Skeletal muscle cell (primary cell): ENCODE measurements at regions not wholly inside any gene's neighbourhood (a gene's known extent, or its start where the extent isn't known, plus 50 kb on each side); places are given as distances from the start of the nearest gene placed in this dataset.
A peak's percentile ranks its signal among the peaks of the same experiment; 100 is the strongest.
"Not testable (repeated sequence)": the region's sequence is repeated elsewhere in the genome, so short reads cannot be mapped to it uniquely, and the experiment has no call there.

Experiments
- DNase-seq: peaks from one replicate; pipeline ENCODE4 v3.0.0-alpha.2; 2010; ENCODE audit warnings: low read depth
- H3K4me3 ChIP-seq: 2 replicates; pipeline ENCODE4 v1.5.1; 2011; ENCODE audit warnings: low read depth, mild to moderate bottlenecking, control low read depth, low read length, moderate library complexity

DNA sequence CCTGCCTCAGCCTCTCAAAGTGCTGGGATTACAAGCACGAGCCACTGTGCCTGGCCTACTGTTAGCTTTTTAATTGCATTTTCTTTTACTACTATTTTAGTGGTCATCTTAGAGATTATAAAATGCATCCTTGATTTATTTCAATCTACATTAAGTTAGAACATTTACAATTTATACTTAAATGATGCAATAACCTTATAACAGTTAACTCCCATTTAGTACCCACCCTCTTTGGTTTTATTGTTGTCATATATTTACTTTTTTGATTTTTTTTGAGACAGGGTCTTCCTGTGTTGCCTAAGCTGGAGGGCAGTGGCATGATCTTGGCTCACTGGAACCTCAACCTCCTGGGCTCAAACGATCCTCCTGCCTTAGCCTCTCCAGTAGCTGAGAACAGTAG is 77.3 kb downstream of the PPCDC start:
- no peak for DNase-seq
- H3K4me3 ChIP-seq: no peak overlapping the region

DNA sequence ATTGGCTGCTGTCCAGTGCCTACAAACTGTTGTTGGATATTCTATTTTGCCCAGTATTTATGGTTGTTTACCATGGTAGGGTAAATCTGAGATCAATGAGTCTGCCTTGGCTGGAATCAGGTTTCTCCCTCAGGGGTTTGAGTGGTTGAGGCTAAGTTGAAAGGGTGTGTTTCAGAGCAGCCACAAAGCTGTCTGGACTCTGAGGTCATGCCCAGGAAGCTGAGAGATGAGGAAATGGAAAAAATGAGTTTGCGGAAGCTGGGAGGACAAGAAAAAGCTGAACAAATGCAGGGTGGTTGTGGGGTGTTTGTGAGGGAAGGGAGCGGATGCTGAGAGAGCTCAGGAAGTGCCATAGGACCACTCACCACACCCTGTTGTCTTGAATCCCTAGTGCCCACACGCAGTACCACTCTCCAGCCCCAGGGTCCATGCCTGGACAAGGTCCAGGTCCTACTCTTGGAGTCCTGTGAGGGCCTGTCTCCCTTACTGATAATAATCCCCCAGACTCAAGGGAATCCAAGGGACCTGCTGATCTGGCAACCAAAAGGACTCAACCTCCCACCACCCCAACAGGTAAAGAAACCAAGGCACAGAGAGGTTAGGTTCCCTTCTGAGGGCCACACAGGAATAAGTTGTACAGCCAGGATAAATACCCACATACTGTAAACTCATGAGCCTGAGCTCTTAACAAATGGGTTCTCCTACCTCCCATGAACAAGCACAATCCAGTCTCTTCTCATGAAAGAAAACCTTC is 81.6 kb downstream of the PPCDC start:
- peak; percentile 84 for DNase-seq
- H3K4me3 ChIP-seq: no peak overlapping the region

DNA sequence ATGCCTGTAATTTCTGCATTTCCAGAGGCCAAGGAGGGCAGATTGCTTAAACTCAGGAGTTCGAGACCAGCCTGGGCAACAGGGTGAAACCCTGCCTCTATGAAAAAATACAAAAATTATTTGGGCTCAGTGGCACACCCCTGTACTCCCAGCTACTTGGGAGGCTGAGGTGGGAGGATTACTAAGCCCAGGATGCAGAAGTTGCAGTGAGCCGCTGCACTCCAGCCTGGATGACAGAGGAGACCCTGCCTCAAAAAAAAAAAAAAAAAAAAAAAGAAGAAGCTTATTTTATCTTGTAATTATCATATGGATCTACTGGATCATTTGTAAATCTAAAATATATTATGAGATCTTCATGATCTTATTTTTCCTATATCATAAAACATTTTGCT is 84.1 kb downstream of the PPCDC start:
- no peak for DNase-seq
- H3K4me3 ChIP-seq: no peak overlapping the region

DNA sequence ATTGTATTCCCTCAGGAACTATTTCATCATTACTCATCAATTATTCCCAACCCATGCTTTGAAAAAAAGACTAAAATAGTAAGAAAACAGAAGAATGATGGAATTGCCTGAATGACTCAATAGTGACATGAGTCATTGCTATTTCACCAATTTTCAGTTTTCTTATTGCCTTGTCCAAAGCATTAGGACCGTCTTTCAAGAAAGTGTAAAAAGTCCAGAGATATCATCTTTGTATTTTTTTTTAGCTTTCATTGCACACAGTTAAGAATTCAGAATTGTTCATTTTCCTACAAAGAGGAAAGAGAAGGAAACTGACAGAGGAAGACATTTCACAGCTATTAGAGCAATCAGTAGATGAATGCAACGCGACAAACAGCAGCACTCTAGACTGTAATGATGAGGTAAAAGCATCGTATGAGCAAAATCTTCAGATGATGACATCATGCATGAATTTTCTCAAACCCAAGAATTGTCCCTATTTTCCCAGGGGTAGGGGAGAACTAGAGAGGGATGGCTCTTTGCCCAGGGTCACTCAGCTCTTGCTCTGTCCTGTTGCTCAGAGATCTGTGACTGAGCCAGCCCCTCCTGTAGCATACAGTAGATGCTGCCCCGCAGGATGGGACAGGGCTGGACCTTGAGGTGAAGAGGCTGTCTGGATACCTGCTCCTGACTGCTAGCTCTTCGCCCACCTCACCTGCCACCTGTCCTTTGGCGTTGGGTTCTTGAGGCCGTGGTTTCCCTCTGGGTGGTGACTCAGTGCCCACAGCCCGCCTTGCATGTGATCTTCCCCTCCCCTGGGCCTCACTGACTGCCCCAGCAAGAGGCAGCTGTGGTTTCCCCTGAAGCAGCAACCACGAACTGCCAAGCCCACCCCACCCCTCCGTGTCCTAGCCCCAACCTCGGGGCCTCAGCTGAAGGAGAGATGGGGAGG is 84.8 kb downstream of the PPCDC start:
- no peak overlapping the region for H3K4me3 ChIP-seq
- peak; percentile 80 for DNase-seq

DNA sequence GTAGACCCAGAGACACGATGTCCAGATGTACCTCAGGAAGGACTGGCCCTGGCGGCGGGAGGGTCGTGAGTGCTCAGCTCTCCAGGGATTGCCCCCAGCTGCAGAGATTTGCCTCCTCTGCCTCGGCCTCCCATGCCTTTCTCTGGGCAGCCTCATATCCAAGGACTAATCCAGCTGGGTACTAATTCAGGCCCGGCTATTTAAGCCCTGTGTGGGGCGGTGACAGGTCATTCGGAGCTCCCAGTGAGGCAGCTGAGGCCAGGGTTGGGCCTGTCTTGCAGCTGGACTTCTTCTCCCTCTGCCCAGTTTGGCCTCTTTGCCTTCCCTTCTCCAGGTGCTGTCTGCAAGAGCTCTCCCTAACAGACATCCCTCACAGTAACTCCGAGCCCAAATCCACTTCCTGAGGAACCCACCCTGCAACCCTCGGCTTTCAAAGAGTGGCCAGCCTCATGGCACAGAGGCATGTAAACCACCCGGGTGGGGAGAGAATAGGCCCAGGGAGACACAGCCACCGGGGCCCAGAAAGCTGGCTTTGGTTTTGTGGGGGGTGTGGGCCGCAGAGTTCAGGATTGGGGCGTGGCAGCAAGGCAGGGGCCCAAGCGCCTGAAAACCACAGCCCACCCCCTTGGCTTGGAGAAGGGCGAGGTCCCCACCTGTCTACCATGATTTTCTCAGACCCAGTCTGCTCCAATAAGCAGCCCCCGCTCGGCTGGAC is 85.8 kb downstream of the PPCDC start:
- H3K4me3 ChIP-seq: no peak overlapping the region
- no peak for DNase-seq

DNA sequence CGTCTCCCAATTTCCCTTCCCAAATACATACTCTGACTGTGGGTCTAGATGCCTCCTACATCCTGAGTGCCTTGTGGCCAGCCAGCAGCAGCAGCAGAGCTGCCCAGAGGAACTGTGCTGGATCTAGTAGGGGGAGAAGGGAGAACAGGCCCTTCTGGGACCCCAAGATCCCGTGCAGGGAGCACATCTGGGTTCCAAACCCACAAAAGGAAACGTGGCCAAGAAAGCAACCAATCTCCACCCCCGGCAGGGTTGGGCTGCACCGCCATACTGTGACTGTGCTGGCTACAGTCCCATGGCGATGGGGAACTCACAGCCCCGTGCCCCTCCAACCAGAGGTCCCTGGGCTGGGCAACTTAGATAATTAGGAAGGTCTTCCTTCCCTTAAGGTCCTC is 86.3 kb downstream of the PPCDC start:
- no peak overlapping the region for H3K4me3 ChIP-seq

DNA sequence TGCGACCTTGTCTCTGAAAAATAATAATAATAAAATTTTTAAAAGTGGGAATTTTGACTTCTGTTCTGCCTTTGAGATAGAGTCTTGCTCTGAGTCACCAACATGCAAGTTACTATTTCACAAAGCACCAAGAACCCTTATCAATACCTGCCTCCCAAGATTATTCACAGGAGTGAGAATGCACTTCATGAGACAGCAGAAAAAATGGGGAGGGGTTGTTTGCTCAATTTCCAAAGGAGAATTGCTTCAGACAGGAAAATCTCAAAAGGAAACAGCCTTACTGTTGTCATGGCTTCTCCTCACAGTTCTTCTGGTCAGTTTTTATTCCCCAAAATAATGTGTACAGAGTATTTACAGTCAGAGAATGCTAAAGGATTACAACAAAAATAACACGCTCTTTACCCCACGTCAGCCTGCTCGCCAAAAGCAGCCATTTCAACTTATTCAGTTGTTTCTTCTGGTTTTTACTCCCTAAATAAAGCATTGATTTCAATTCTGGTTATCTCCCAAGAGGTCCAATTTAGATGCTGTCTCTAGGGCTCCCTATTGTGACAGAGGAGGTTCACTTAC is 89.0 kb downstream of the PPCDC start:
- no peak for DNase-seq
- no peak overlapping the region for H3K4me3 ChIP-seq

More for the DNA sequence above, 86.3 kb downstream of the PPCDC start:
- DNase-seq: no peak

DNA sequence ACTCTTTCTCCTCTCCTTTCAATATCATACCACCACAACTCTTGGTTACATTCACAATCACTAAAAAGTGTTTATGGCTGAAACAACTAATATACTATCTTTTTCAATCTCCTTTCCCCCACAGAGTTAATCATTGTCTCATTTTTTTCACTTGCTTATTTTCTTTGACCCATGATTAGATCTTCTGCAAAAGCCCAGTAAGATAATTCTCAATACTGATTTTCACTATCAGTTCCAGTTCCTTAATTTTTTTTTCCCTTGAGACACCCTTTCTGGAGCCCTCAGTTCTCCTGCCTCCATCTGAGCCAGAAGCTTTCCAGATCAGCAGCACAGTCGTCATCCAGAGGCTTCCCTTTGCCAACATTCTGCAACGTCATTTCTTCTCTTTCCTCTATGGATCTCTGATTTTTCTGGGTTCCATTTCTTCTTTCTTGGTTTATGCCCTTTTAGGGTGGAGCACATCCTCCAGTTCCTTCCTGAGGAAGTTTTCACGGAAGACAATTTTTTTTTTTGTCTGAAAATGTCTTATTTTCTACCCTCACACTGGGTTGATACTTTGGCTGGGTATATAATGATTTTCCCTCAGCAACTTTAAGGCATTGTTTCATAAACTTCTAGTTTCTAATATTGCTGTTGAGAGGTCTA is 88.7 kb upstream of the C15orf39 start:
- no peak overlapping the region for H3K4me3 ChIP-seq
- DNase-seq: no peak

DNA sequence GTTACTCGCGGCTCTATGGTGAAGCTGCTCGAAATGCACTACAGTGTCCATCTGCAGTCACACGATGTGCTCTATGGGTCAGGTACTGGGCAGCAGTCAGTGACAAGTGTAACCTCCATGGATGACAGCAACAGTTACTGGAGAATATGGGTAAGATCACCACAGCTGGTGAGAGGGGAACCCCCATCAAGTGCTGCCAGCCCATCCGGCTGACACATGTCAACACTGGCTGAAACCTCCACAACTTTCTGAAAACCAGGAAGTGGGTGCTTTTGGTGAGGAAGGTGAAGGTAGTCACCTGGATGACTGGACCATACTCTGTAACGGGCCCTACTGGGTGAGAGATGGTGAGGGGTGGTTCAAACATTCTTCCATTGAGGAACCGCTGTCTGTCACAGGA is 87.4 kb upstream of the C15orf39 start:
- no peak for DNase-seq
- no peak overlapping the region for H3K4me3 ChIP-seq

DNA sequence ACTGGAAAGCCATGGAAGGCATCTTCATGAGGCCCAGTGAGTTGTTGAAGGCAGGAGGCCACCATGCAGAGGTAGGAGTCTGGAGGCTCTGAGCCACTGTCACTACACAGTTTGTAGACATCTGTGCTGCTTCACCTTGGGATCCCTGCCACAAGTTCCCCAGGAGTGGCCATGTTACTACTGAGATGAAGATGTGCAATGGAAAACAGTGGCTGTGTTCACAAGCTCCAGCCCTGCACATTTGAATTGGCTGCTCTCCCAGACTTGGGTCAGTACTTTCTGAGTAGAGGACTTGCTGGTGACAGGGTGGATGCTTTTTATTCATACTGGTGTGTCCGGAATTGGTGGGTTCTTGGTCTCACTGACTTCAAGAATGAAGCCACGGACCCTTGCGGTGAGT is 86.9 kb upstream of the C15orf39 start:
- DNase-seq: no peak
- no peak overlapping the region for H3K4me3 ChIP-seq

DNA sequence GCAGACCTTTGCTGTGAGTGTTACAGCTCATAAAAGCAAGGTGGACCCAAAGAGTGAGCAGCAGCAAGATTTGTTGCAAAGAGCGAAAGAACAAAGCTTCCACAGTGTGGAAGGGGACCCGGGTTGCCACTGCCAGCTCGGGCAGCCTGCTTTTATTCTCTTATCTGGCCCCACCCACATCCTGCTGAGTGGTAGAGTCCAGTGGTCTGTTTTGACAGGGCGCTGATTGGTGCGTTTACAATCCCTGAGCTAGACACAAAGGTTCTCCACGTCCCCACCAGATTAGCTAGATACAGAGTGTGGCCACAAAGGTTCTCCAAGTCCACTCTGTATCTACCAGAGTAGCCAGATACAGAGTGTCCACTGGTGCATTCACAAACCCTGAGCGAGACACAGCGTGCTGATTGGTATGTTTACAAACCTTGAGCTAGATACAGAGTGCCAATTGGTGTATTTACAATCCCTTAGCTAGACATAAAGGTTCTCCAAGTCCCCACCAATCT is 86.2 kb upstream of the C15orf39 start:
- H3K4me3 ChIP-seq, DNase-seq: not testable (repeated sequence)

DNA sequence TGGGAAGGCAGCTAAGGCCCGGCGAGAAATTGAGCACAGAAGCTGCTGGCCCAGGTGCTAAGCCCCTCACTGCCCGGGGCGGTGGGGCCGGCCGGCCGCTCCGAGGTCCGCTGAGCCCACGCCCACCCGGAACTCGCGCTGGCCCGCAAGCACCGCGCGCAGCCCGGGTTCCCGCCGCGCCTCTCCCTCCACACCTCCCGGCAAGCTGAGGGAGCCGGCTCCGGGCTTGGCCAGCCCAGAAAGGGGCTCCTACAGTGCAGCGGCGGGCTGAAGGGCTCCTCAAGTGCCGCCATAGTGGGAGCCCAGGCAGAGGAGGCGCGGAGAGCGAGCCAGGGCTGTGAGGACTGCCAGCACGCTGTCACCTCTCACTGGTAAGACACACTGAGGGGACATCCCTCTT is 85.5 kb upstream of the C15orf39 start:
- H3K4me3 ChIP-seq, DNase-seq: not testable (repeated sequence)

DNA sequence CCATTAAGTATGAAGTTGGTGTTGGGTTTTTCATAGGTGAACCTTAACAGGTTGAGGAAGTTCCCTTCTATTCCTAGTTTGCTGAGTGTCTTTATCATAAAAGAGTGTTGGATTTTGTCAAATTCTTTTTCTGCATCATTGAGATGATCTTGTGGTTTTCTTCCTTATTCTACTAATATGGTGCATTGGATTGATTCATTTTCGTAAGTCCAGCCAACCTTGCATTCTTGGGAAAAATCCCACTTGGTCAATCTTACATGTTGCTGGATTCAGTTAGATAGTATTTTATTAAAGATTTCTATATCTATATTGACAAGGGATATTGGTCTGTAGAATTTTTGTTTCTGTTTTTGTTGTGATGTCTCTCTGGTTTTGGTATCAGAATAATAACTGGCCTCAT is 83.7 kb upstream of the C15orf39 start:
- no peak overlapping the region for H3K4me3 ChIP-seq
- no peak for DNase-seq

DNA sequence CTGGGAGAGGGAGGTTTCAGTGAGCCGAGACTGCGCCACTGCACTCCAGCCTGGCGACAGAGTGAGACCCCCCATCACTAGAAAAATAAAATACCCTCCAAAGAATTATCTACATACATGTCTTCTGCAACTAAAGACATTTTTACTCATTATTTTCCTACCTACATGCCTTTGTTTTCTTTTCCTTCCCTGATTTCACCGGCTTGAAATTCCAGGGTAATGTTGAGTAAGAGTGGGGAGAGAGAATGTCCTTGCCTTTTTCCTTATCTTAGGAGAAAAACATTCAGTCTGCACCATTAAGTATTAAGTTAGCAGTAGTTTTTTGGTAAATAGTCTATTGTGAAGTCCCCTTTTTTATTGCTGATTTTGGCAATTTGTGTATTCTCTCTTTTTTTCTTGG is 82.4 kb upstream of the C15orf39 start:
- not testable (repeated sequence) for H3K4me3 ChIP-seq, DNase-seq

DNA sequence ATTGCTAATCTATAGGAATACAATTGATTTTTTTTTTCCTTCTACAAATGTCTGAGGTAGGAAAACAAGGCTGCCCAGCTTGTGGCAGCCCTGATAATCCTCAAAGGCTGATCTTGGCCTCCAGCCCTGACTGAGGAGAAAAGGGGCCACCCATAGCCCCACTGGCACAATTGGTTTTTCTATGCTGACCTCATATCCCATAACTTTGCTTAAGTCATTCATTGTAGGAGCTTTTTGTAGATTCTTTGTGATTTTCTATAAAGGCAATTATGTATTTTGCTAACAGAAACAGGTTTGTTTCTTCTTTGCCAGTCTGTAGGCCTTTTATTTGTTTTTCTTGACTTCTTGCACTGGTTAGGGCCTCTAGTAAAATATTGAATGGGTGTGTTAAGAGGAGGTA is 80.2 kb upstream of the C15orf39 start:
- no peak for DNase-seq
- no peak overlapping the region for H3K4me3 ChIP-seq

DNA sequence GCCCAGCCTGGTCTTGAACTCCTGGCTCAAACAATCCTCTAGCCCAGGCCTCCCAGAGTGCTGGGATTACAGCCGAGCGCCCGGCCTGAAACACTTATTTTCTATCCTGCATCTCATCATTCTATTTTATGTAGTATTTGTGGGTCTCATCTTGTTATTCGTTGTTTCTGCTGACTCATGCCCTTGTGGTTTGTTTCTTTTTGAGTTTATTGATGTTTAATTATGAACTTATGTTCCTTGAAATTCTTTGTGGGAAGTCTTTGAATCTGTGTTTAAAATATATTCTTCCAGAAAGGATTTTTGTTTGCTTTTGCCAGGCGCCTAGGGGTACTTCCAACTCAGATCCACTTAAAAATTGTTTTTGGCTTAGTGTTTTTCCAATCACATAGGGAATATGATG is 78.3 kb upstream of the C15orf39 start:
- no peak for DNase-seq
- H3K4me3 ChIP-seq: no peak overlapping the region

DNA sequence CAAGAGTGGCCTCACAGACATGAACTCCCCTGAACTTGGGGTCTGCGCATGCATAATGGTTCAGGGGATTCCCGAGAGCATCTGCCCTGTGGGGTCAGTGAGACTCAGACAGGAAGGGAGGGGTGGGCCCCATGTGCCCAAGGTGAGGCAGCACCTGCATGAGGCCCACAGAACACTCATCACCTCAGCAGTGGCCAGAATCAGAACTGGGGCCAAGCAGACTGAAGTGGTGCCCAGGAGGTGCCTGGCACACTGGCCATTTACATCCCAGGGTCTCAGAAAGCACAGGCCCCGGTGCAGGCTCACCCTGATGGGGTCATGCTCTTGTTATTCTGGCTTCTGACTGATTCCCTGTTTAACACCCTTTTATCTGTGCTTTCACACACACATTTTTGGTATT is 77.4 kb upstream of the C15orf39 start:
- H3K4me3 ChIP-seq, DNase-seq: not testable (repeated sequence)

DNA sequence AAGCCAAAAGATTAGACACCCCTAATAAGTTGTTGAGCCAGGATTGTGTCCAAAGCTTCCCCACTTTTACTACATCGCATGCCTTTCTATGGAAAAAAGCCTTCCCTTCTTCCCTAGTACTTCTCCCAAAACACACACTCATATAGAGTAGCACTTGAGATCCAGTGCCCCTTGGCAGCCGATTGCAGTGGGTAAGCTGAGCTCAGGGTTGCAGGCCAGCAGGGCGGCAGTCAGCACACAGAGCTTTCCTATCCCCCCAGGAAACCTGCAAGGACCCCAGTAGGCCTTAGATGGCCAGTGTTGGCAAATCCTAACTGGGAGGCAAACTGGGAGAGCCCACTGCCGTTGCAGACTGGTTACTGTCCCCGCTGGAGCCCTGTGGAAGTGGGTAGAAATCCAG is 75.7 kb upstream of the C15orf39 start:
- no peak for DNase-seq
- no peak overlapping the region for H3K4me3 ChIP-seq

DNA sequence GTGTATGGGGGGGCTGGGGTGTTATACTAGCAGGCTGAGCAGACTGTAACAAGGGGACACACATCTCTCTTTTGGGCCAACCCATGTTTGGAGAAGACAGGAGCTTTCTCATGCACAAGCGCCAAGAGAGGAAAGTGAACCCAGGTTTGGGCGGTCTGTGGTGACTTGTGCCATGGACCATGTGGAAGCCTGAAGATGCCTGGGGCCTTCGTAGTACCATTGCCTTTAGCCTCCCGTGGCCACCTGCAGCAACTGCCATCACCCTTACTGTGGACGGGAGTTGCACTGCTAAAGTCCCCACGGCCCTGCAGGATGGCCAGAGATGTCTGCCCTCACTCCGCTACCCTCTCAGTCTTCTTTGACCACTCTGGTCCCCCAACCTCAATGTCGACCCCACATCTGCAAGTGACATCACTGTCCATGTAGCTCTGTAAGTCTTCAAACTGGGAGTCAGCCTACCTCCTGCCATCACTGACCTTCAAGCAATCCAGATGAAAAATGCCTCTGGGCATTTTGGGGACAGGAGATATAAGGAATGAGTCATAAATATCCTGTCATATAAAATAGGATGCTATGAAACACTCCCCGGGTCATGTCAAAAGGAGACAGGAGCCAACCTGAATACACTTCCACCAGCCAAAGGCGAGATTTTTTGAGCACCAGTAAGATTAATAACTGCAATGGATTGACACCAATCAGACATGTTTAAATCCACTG is 74.7 kb upstream of the C15orf39 start:
- H3K4me3 ChIP-seq: no peak overlapping the region
- no peak for DNase-seq
